RWPE1 (cell line): ENCODE measurements at regions not wholly inside any gene's neighbourhood (a gene's known extent, or its start where the extent isn't known, plus 50 kb on each side); places are given as distances from the start of the nearest gene placed in this dataset.
"Not testable (repeated sequence)": the region's sequence is repeated elsewhere in the genome, so short reads cannot be mapped to it uniquely, and the experiment has no call there.

Experiments used
- CTCF ChIA-PET: fragments of 350-600 bp; sonication (Branson Sonifier 250); formaldehyde crosslinking; extraction: SDS; loops from one replicate; lab custom pipeline; 2021; lab: Yijun Ruan, JAX
- POLR2A ChIA-PET: fragments of 400-600 bp; formaldehyde crosslinking; extraction: SDS; loops from one replicate; lab custom pipeline; 2020; ENCODE audit warnings: antibody characterized with exemption; ENCODE audit not compliant: low non-redundant PET; lab: Yijun Ruan, JAX
- DNase-seq: peaks from one replicate; pipeline ENCODE4 v3.0.0; 2012; ENCODE audit warnings: low spot score
- H3K27ac ChIP-seq: fragments of 450-650 bp; 2 replicates; pipeline ENCODE4 v1.5.1; 2017
- TF ChIP-seq, protein P1 (sequence below): fragments of 450-650 bp; conservative IDR thresholded peaks from 2 replicates; pipeline ENCODE4 v1.5.1; 2017; ENCODE audit warnings: low read depth, mild to moderate bottlenecking

DNA sequence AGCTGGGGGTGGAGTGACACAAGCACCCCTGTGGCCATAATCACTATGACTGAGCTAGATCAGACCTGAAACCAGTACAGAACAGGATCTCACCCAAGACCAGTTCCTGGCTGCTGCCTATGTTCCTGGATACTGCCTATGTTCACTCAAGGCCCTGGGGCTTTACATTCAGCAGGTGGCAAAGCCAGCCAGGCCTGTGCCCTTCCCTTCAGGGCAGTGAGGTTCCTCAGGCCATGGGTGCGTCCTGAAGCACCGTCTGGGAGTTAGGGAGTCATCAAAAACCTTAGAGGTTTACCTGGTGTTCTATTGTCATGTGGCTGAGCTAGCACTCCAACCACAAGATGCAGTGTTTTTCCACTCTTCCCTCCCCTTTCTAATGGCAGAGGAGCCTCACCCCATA is 419.8 kb downstream of the TMEM232 start:
- H3K27ac ChIP-seq: no peak overlapping the region
- CTCF ChIA-PET: no interaction called here
- TF ChIP-seq, protein P1, sequence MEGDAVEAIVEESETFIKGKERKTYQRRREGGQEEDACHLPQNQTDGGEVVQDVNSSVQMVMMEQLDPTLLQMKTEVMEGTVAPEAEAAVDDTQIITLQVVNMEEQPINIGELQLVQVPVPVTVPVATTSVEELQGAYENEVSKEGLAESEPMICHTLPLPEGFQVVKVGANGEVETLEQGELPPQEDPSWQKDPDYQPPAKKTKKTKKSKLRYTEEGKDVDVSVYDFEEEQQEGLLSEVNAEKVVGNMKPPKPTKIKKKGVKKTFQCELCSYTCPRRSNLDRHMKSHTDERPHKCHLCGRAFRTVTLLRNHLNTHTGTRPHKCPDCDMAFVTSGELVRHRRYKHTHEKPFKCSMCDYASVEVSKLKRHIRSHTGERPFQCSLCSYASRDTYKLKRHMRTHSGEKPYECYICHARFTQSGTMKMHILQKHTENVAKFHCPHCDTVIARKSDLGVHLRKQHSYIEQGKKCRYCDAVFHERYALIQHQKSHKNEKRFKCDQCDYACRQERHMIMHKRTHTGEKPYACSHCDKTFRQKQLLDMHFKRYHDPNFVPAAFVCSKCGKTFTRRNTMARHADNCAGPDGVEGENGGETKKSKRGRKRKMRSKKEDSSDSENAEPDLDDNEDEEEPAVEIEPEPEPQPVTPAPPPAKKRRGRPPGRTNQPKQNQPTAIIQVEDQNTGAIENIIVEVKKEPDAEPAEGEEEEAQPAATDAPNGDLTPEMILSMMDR: no peak
- no peak for DNase-seq
- POLR2A ChIA-PET: no interaction called here

DNA sequence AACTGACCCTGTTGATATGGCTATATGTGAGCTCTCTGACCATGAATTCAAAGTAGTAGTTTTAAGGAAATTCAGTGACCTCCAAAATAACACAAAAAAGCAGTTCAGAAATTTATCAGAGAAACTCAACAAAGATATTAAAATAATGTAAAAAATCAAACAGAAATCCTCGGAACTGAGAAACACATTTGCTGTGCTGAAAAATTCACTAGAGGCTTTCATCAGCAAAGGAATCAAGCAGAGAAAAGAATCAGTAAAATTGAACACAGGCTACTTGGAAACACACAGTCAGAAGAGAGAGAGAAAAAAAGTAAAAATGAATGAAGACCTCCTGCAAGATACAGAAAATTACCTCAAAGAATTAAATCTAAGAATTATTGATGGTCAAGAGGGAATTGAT is 417.2 kb downstream of the TMEM232 start:
- ChIA-PET CTCF (no interaction called here), POLR2A (no interaction called here)
- no peak overlapping the region for H3K27ac ChIP-seq
- TF ChIP-seq, protein P1: no peak
- DNase-seq: no peak

DNA sequence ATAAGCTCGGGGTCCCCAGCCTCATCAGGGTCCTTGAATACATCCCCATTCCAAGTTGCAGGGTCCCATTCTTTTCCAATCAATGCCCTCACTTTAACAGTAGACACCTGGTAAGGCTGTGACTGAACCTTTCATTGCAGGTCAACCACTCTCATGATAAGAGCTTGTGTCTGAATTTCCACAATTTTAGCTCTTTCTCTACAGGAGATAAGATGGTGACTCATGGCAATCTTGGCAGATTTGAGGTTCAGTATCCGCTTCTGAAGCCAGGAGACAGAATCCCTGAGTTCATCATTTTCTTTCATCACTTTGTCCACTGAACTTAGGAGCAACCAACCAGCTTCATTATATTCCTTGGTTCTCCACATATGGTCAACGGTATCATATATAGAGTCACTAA is 409.9 kb downstream of the TMEM232 start:
- POLR2A ChIA-PET, H3K27ac ChIP-seq, DNase-seq: not testable (repeated sequence)
- CTCF ChIA-PET: interaction anchor here (0.6 kb wide), 1 partner anchor 686 kb away, joined by 3 read pairs; no protein-coding TSS in a partner anchor

DNA sequence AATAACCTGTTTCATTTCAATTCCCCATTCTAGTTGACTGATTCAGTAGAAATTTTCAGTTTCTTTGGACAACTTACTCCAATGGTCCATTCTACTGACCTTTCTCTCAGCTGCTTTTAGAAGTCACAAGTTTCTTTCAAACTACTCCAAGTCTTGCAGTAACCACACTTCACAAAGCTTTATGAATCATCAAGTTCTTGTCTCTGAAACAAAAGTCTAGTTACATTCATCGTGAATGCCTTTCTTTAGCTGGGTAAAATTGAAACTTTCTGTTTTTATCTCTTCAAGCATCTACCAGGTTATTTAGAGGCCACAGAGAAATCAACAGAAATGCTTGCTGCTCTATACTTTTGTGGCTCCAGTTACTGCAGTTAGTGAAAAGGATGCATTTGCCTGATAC is 405.4 kb downstream of the TMEM232 start:
- H3K27ac ChIP-seq: no peak overlapping the region
- ChIA-PET CTCF (no interaction called here), POLR2A (no interaction called here)
- DNase-seq: no peak
- TF ChIP-seq, protein P1: no peak

DNA sequence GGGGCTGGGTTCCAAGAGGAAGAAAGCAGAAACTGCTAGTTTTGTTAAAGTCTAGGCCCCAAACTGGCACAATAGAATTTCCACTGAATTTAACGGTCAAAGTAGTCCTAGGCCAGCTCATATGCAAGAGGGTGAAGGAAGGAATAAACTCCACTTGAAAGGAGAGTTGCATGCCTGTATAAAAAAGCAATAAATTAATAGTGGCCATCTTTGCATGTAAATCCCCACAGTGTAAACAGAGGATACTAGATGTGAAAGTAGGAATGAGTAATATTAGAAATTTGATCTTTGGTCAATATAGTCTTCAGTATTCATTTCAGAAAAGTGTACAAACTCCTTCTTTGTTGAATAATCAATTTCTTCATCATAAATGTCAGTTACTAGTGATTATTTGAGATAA is 403.1 kb downstream of the TMEM232 start:
- no peak for DNase-seq
- CTCF ChIA-PET: no interaction called here
- no peak overlapping the region for H3K27ac ChIP-seq
- TF ChIP-seq, protein P1: no peak
- POLR2A ChIA-PET: no interaction called here

DNA sequence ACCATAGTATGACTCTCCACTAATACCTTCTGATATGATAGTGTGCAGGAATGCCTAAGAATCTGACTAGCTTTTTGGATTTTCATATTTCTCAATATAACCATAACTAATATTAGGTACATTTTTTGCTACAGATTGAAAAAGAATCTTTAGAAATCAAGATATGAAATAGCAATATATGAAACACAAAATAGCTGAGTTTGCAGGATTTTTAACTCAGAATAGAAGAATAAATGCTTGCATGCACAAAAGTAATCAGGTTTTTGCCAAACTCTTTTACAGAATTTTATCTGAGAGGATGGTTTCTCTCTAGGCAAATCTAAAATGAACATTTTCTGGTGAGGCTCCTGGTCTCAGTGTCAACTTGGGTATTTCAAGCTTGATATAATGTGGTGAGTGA is 402.6 kb downstream of the TMEM232 start:
- POLR2A ChIA-PET: no interaction called here
- CTCF ChIA-PET: no interaction called here

DNA sequence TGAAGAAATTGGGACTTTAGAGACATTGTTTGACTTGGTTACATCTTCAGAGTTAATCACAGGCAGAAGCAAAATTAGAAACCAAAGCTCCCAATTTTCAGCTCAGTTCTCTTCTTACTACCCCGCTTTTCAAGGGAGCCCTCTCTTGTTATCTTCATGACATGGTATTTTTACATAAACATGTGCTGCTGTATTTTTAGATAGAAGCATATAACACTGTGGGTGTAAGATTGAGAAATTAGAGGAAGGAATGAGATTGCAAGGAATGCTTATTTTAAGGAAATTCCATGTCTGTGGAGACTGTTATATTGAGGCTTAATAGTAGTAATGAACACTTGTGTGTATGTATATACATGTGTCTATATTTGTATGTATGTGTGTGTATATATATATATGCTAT is 401.6 kb downstream of the TMEM232 start:
- POLR2A ChIA-PET: no interaction called here
- CTCF ChIA-PET: no interaction called here
- no peak for DNase-seq
- H3K27ac ChIP-seq: no peak overlapping the region
- TF ChIP-seq, protein P1: no peak

More for the DNA sequence above, 402.6 kb downstream of the TMEM232 start:
- TF ChIP-seq, protein P1: no peak
- no peak for DNase-seq
- H3K27ac ChIP-seq: no peak overlapping the region
